Gastroesophageal sphincter (tissue), 3 donors: ENCODE measurements at regions not wholly inside any gene's neighbourhood (a gene's known extent, or its start where the extent isn't known, plus 50 kb on each side); places are given as distances from the start of the nearest gene placed in this dataset.

ENCODE experiments used
- POLR2A ChIP-seq, 2 donors: fragments of 450-650 bp; IDR thresholded peaks; one replicate each; pipeline ENCODE4 v1.6.1; 2017; ENCODE audit warnings: antibody characterized with exemption in 2 of 2, mild to moderate bottlenecking in 2 of 2, moderate library complexity in 1 of 2
- TF ChIP-seq, protein P1 (sequence below), 4 experiments: fragments of 200-600 bp in 2 of 4; fragments of 450-650 bp in 2 of 4; sonication (generic) in 1 of 4; IDR thresholded peaks; one replicate each; pipeline ENCODE4 v1.5.1; 2017 to 2019; ENCODE audit warnings: antibody characterized with exemption in 4 of 4, mild to moderate bottlenecking in 2 of 4, moderate library complexity in 2 of 4

DNA sequence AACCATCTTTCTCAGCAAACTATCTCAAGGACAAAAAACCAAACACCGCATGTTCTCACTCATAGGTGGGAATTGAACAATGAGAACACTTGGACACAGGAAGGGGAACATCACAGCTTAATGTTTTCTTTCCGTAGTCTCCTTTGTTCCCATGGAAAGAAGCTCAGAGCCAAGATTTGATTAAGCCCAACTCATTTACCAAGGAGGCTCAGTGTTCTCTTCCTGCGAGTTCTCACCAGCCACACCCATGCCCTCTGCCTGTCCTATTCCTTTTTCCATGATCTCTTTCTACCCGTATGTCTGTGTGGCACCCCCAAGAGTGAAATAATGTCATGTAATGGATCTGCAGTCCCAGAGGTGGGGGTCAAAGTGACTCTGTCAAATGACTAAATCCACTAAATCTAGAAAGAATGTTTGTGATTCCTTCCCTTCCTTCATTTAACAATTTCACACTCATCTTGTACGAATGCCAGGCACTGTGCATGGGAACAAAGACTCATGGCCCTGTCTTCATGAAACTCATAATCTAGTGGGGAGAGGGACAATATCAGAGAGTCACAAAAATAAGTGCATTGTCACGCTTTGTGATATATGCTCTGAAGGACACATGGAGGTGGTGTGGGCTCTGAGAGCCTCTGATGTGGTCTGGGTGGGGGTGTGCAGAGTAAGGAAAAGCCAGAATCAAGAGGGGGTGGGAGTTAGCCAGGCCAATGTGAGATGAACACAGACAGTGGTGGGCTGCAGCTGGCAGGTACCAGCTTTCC, 292.1 kb downstream of the CDC5L start:
- TF ChIP-seq, protein P1, sequence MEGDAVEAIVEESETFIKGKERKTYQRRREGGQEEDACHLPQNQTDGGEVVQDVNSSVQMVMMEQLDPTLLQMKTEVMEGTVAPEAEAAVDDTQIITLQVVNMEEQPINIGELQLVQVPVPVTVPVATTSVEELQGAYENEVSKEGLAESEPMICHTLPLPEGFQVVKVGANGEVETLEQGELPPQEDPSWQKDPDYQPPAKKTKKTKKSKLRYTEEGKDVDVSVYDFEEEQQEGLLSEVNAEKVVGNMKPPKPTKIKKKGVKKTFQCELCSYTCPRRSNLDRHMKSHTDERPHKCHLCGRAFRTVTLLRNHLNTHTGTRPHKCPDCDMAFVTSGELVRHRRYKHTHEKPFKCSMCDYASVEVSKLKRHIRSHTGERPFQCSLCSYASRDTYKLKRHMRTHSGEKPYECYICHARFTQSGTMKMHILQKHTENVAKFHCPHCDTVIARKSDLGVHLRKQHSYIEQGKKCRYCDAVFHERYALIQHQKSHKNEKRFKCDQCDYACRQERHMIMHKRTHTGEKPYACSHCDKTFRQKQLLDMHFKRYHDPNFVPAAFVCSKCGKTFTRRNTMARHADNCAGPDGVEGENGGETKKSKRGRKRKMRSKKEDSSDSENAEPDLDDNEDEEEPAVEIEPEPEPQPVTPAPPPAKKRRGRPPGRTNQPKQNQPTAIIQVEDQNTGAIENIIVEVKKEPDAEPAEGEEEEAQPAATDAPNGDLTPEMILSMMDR (IDR thresholded peaks at IDR 0.05): no peak
- TF ChIP-seq POLR2A (IDR thresholded peaks at IDR 0.05): no peak
